GM18951 (cell line): ENCODE measurements at regions not wholly inside any gene's neighbourhood (a gene's known extent, or its start where the extent isn't known, plus 50 kb on each side); places are given as distances from the start of the nearest gene placed in this dataset.

Experiments used
- POLR2A ChIP-seq: IDR thresholded peaks from 4 replicates; pipeline ENCODE4 v1.6.1; 2011; ENCODE audit warnings: mild to moderate bottlenecking; ENCODE audit not compliant: insufficient read length, insufficient read depth; ENCODE audit errors: extremely low read depth
- in situ Hi-C: fragments of 300-500 bp; cut with MboI; formaldehyde crosslinking; loops from one replicate; pipeline ENCODE4 v1.12.0; 2022; ENCODE audit warnings: low sequenced_read_pairs, mixed read lengths, inconsistent platforms; ENCODE audit not compliant: unreplicated experiment

DNA sequence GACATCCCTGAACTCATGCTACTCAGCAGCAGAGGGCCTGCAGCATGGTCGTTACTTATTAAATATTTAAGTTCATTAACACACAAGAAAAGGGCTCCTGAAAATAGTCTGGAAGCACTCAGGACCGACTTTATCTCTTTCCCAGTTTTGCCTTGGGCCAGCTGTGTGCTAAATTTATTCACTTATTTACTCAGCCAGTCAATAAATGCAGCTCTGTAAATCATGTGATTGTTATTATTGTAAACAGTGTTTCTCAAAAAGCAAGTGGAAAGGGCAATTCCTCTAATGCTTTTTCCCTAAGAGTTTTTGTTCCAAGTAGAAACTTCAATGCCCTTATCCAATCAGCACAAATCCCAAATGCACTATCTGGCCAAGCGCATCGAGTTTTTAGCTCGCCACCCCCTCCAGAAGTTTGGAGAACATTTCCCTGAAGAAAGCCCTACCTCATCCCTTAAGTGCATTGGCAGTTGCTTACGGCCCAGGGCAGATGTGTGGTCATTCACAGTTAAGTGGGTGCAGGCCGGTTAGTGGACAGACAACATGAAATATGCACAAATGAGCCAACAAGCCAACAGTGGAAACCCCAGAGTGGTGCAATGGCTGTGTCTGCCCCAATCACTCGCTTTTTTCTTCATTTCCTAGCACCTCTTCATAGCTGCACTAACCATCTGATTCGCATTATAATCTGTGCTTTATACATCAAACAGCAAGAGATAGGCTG lies 125.8 kb downstream of the SMIM20 start:
- in situ Hi-C loops: no loop called here
- TF ChIP-seq POLR2A: no peak

DNA sequence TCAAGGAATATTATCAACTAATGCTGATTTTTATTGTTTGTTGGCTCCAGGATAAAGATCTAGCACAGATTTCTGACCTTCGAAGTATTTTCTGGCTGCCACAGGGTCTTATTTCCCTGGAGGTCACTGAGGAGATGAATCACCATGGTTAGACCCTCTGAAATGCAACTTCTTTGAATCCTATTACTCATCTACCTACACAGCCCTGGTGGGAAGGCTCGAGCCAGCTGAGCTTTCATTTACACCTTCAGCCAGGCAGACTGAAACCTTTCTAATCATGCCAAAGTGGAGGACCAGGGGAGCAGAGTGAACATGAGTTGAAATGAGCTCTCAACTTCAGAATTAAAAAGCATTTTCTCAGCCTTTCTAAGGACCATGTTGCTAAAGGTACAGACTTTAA lies 130.5 kb downstream of the SMIM20 start:
- no peak for TF ChIP-seq POLR2A
- in situ Hi-C loops: no loop called here

DNA sequence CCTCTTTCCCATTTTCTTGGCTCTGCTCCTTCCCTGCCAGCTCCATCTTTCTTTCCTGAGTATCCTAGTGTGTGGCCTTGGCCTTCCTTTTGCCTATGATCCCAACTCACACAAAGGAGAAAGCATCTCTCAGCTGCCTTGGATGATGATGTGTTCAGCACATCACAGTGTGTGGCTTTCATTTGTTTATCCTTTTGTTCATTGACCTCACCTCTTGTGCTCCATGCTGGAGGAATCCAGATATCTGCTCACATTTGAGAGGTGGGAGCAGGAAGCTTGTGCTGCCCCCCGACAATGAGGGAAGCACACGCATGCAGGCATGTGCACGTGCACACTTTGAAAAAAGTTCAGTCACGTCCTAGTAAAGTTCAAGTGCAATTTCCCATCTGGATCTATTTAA lies 131.0 kb downstream of the SMIM20 start:
- in situ Hi-C loops: no loop called here
- TF ChIP-seq POLR2A: no peak

DNA sequence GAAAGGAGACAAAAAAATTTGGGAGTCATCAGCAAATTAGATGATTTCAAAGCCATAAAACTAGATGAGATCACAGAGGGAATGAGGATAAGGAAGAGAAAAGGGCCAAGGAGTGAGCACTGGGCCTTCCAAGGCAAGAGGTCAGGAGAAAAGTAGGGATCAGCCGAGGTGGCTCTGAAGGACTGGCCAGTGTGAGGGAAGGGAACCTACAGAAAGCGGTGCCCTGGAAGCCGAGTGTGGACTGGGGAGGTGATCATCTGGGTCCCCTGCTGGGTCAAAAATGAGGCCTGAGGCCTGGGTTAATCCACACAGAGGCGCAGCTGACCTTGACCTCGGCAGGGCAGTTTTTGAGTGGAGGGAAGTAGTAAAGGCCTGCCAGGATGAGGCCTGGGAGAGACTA lies 133.8 kb downstream of the SMIM20 start:
- in situ Hi-C loops: no loop called here
- no peak for TF ChIP-seq POLR2A

DNA sequence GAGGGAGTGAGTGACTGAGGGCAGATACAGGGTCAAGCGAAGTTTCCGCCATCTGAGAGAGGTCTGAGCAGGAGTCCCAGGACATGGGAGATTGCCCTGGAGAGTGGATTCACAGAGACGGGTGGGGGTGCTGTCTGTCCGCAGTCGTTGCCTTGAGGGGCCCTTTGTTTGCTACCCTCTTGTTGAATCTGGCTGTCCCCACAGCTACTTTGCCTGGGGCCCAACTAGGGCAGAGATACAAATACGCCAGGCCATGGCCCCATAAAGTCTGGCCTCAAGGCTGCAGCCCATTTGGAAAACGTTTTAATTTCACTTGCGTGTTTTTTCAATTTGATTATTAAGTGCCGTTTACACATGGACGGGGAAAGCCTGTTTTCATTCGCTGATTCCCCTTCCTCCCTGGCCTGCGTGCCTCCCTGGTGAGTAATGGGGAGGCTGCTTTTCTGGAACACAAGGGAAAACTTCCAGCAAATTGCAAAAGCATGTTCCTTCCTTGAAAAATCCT lies 134.4 kb downstream of the SMIM20 start:
- in situ Hi-C loops: no loop called here
- TF ChIP-seq POLR2A: no peak

DNA sequence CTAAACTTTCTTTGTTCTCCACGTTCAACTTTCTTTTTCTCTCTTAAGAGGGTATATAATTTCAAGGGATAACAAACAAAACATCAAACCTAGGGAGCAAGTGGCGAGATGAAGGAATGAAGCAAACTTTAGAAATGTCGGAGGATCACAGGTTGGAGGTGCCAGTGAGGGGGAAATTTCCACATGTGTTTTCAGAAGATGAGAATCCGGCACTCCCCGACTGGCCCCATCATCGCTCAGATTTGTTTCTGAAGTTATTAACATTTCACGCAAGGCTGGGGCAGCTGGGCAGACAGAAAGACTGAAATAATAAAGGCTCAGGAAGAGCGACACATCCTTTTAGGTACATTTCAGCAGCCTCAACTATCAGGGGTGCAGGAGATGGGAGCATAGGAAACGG lies 134.9 kb downstream of the SMIM20 start:
- in situ Hi-C loops: no loop called here
- TF ChIP-seq POLR2A: no peak

DNA sequence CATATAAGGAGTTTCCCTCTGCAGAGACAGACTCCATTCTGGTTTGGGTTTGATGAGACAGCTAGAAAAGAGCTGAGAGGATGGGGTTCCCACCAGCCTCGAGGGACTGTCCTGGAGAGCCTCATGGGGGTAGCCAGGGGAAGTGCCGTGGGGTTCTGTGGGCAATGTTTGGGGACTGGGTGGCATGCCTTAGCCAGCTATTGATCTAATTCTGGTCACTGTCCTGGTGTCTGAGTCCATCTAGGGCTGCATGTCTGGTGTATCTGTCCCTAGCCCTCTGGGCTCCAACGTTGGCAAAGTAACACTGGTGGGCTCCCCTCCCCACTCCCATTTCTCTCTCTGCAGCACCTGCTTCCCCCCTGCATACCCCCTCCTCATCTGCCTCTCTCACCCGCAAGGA lies 135.4 kb downstream of the SMIM20 start:
- TF ChIP-seq POLR2A: no peak

DNA sequence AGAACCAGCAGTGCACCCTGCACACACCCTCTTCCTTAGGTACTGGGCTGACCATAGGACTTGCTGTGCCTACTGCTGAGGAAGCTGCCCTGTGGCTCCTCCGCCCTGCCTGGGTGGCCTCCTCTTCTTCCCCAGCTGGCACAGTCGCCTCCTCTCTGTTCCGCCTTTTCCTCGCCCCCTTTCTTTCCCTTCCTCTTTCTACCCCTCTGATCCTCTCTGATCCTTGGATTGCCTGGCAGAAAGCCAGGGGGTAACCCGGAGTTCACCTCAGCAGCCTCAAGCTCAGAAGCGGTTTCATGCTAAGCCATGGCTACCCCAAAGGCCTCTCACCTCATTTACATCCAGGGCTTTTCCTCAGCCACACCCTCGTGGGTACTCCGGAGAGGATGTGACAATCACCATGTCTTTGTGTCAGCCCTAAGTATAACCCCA lies 136.2 kb downstream of the SMIM20 start:
- in situ Hi-C loops: loop anchor here (10.0 kb wide), 1 partner anchor 355 kb away; no protein-coding TSS in a partner anchor
- TF ChIP-seq POLR2A: no peak

More for the DNA sequence above, 135.4 kb downstream of the SMIM20 start:
- in situ Hi-C loops: no loop called here

DNA sequence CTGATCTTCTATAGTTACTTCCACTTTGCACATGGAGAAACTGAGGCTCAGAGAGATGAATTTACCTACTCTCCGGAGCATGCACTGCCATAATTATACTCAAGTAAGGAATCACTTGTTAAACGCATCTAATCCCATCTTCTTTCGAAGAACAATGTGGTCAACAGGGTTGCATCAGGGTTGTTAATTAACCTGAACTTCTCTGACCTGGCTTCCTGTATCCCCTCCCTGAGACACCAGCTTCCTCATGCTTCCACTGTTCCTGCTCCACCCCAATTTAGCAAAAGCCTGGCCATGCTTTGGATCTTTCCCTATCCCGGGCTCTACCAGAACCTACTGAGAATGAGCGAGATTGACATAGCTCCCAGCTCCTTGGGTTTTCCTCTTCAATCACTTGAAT lies 136.7 kb downstream of the SMIM20 start:
- TF ChIP-seq POLR2A: no peak
- in situ Hi-C loops: loop anchor here (10.0 kb wide), 1 partner anchor 354 kb away; no protein-coding TSS in a partner anchor

DNA sequence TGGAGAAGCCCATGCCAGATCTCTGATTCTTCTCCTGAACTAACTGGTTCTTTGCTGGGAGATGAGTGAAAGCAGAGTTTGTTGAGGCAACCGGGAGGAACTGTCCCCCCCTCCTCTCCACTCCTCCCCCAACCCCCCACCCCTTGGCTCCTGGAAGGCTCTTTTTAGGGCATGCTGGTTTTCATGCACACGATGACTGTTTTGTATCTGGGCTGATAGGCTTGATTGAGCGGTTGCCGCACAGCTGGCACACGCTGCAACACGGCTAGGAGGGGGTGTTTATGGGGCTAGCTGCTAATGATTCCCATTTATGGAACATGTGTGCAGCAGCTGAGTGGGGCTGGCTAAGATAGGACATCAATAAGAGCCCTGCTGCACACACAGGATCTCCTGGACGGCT lies 137.2 kb downstream of the SMIM20 start:
- in situ Hi-C loops: loop anchor here (10.0 kb wide), 1 partner anchor 354 kb away; no protein-coding TSS in a partner anchor
- TF ChIP-seq POLR2A: no peak

DNA sequence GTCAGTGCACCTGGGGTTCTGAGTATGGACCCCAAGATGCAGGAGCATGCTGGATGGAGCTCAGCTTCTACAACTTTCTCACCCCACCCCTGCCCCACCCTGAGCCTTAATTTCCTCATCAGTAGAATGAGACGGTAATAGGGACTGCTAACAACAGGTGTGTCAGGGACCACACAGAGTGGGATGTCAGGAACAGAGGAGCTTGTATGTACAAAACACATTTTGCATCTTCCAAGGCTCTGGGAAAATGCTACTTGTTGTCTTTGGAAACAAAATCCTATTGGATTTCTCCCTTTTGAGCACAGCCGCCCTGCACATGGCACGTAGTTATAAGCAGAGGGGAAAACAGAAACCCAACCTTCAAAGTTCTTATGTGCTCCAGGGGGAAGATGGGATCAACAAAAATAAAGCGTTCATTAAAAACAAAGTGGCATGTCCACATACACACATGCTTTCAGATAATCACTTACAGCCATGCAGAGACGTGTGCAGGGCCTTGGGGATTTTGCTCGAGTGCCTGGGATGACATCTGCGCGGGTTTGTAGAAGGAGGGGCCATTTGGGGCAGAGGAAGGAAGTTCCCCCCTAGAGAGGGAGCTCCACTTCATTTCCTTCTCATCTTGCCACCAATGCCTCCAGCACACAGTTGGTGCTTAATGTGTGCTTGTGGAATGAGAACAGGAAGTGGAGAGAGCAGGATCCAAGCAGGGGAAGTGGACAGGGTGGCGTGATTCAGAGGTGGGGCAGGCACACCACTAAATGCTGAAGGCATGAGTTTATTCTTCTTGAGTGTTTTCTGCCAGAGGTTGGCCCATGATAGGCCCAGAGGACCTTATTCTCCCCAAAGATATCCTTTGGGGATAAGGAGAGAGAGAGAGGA lies 138.9 kb downstream of the SMIM20 start:
- in situ Hi-C loops: loop anchor here (10.0 kb wide), 1 partner anchor 352 kb away; no protein-coding TSS in a partner anchor
- TF ChIP-seq POLR2A: no peak

DNA sequence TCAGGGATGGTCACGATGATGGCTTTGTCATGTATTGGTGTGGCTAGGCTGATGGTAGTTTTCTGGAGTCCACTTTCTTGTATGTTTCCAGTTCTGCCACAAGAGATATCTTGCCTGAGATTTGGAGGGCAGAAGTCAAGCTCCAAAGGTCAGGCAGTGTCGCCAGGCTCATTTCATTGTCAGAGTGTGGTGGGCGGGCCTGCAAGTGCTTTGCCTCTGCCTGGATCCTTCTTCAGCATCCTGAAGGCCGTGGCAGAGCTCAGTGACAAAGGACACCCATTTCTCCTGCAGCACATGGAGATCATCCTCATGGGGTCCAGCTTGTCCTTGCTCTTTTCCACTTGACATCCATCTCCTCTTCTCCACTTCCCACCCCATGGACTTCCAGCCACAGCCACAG lies 139.7 kb downstream of the SMIM20 start:
- TF ChIP-seq POLR2A: no peak
- in situ Hi-C loops: loop anchor here (10.0 kb wide), 1 partner anchor 351 kb away; no protein-coding TSS in a partner anchor

DNA sequence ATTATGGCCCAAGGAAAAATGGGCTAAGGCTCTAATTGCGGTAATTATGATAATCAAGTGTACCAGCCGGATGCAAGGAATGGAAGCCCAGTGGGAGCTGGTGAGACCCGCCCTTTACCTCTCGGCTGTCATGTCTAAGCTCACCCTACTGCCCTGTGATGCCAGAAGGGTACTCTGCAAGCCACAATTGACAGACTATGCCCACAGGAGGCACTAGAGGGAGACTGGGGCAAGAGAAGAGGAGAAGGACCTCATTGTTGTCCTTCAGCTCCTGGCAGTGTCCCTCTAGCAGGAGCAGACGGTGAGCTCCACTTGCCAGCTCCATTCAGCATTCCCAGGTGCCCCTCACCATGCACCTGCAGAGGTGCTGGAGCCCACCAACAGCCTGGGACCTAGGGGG lies 141.8 kb downstream of the SMIM20 start:
- in situ Hi-C loops: loop anchor here (10.0 kb wide), 1 partner anchor 349 kb away; no protein-coding TSS in a partner anchor
- no peak for TF ChIP-seq POLR2A
